ENCODE measurements at regions not wholly inside any gene's neighbourhood (a gene's known extent, or its start where the extent isn't known, plus 50 kb on each side); places are given as distances from the start of the nearest gene placed in this dataset.

DNA sequence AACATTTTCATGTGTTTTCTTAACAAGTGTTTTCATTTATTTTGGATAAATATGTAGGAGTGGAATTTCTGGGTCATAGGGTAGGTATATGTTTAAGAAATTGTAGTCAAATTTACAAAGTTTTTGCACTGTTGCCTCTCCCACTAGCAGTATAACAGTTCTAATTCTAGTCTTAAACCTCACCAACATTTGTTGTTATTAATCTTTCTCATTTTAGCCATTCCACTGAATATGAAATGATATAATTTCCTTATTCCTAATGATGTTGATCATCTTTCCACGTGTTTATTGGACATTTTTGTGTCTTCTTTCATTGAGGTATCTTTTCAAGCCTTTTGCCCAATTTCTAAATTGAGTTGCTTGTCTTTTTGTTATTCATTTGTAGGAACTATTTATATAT, 62.0 kb downstream of the C11orf91 start:
- TF ChIP-seq, protein P1, sequence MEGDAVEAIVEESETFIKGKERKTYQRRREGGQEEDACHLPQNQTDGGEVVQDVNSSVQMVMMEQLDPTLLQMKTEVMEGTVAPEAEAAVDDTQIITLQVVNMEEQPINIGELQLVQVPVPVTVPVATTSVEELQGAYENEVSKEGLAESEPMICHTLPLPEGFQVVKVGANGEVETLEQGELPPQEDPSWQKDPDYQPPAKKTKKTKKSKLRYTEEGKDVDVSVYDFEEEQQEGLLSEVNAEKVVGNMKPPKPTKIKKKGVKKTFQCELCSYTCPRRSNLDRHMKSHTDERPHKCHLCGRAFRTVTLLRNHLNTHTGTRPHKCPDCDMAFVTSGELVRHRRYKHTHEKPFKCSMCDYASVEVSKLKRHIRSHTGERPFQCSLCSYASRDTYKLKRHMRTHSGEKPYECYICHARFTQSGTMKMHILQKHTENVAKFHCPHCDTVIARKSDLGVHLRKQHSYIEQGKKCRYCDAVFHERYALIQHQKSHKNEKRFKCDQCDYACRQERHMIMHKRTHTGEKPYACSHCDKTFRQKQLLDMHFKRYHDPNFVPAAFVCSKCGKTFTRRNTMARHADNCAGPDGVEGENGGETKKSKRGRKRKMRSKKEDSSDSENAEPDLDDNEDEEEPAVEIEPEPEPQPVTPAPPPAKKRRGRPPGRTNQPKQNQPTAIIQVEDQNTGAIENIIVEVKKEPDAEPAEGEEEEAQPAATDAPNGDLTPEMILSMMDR (IDR thresholded peaks at IDR 0.05), result no peak
- no peak for TF ChIP-seq POLR2A (IDR thresholded peaks at IDR 0.05)
